ENCODE measurements at regions not wholly inside any gene's neighbourhood (a gene's known extent, or its start where the extent isn't known, plus 50 kb on each side); places are given as distances from the start of the nearest gene placed in this dataset.

DNA sequence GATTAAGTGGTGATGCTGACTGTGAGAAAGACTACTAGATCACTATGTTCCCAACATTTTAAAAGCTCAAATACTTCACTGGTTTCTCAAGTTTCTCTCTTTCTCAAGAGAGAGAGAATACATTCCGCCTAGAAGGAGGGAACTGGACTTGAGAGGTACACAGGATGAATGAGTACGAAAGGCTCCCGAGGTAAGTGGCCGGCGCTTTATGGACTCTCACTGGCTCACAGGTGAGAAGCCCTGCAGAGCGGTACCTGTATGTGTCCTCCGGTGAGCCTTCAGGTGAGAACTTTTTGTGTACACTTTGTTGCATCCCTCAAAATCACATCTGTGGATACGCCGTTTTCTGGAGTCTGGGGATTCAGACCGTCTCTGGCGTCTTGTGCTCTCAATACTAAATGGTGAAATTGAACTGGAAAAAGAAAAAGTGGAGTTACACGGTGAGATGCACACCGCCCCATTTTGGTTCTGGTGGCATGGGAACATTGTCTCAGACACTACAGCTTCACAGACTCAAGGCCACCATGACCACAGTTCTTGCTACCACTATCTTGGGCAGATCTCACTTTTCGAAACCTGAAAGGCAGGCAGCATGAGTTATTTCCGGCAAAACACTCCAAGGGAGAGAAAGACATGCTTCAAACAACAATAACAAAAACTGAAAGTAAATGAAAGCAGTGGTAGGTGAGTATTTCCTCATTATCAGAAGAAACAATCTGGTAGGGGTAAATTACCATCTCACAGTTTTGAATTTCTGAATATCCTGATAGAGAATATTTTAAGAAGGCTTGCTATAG, 418.9 kb downstream of the KLF12 start:
- Mint-ChIP-seq H3K27ac (peak overlapping the region; percentile 80), H3K36me3 (ENCODE audit: low read depth) (peaks cover 26% of the 10 kb centered on the region), H3K4me1 (ENCODE audit: low read depth) (peaks cover 45% of the 10 kb centered on the region), H3K9me3 (no peaks in the 10 kb centered on the region), H3K4me3 (peak overlapping the region; percentile 45), H3K27me3 (no peaks in the 10 kb centered on the region)
- CTCF ChIA-PET: interaction anchor here (0.8 to 1.1 kb wide), 2 partner anchors 1504 kb away, joined by 3 read pairs; no protein-coding TSS in a partner anchor
- ATAC-seq: peak; percentile 77
- DNase-seq: peak; percentile 65
- POLR2A ChIA-PET: no interaction called here
- intact Hi-C loops (cut with micrococcal nuclease): no loop called here
- TF ChIP-seq CTCF (IDR thresholded peaks at IDR 0.05): no peak

DNA sequence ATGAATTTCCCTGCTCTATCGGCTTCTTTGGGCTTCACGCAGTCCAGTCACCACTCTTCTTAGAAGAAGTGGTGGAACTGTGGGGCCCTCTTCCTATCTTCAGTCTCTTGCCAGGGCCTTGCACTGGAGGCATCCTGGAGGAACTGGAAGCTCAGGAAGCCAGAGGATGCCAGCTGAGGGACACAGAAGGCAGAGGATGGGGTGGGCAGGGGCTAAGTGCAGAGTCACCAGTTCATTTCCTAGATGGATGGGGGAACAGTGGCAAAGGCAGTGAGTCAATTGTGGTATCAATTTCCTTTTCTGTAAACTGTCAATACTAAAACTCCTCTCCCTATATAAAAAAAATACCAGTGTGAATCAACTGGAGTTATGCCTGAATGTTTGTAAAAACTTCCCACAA, 419.7 kb downstream of the KLF12 start:
- Mint-ChIP-seq H3K4me3 (no peak overlapping the region), H3K9me3 (no peaks in the 10 kb centered on the region), H3K27ac (peak overlapping the region; percentile 35), H3K27me3 (no peaks in the 10 kb centered on the region), H3K36me3 (ENCODE audit: low read depth) (peaks cover 26% of the 10 kb centered on the region), H3K4me1 (ENCODE audit: low read depth) (peaks cover 45% of the 10 kb centered on the region)
- ATAC-seq: no peak
- POLR2A ChIA-PET: no interaction called here
- intact Hi-C loops (cut with micrococcal nuclease): no loop called here
- TF ChIP-seq CTCF (IDR thresholded peaks at IDR 0.05): no peak
- no peak for DNase-seq
- CTCF ChIA-PET: interaction anchor here (0.8 kb wide), 1 partner anchor 1504 kb away, joined by 3 read pairs; no protein-coding TSS in a partner anchor

GRCh38 chr13:73708393-73708985, 425.7 kb downstream of the KLF12 start:
- peak; percentile 82 for ATAC-seq
- H3K36me3 Mint-ChIP-seq (ENCODE audit: low read depth): peaks cover 16% of the 10 kb centered on the region
- peak; percentile 66 for DNase-seq

DNA sequence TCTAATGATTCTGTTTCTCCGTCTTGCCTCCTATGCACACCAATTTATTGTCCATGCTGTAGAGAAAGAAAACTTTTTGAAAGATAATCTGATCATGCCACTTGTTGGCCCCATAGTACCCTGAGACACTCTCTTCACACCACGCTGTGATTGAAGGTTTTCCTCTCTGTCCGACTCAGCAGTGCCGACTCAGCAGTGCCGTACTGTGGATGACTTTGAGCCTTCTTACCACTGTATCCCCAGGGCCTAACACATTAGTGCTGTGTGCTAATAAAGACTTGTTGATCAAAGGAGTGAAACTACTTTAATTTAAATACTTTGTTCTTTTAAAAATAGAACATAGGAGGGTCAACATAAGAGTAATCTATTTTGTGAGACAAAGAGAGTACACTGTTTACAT, 429.6 kb downstream of the KLF12 start:
- H3K27me3 Mint-ChIP-seq: no peaks in the 10 kb centered on the region
- H3K27ac Mint-ChIP-seq: no peak overlapping the region
- no peaks in the 10 kb centered on the region for H3K9me3 Mint-ChIP-seq
- DNase-seq (no peak), ATAC-seq (no peak)
- TF ChIP-seq CTCF (IDR thresholded peaks at IDR 0.05): no peak
- POLR2A ChIA-PET: no interaction called here
- intact Hi-C loops (cut with micrococcal nuclease): no loop called here
- peaks cover 5% of the 10 kb centered on the region for H3K36me3 Mint-ChIP-seq (ENCODE audit: low read depth)
- H3K4me3 Mint-ChIP-seq: no peak overlapping the region
- peaks cover 23% of the 10 kb centered on the region for H3K4me1 Mint-ChIP-seq (ENCODE audit: low read depth)
- CTCF ChIA-PET: no interaction called here

More at GRCh38 chr13:73708393-73708985, 425.7 kb downstream of the KLF12 start:
- intact Hi-C loops (cut with micrococcal nuclease): loop anchor here (5.0 kb wide), 1 partner anchor 481 kb away; no protein-coding TSS in a partner anchor
- no peaks in the 10 kb centered on the region for H3K9me3 Mint-ChIP-seq
- CTCF ChIA-PET: no interaction called here
- H3K4me3 Mint-ChIP-seq: no peak overlapping the region
- H3K27ac Mint-ChIP-seq: no peak overlapping the region
- TF ChIP-seq CTCF (IDR thresholded peaks at IDR 0.05): peak; percentile 84
- no peaks in the 10 kb centered on the region for H3K27me3 Mint-ChIP-seq
- POLR2A ChIA-PET: no interaction called here
- peaks cover 10% of the 10 kb centered on the region for H3K4me1 Mint-ChIP-seq (ENCODE audit: low read depth)

DNA sequence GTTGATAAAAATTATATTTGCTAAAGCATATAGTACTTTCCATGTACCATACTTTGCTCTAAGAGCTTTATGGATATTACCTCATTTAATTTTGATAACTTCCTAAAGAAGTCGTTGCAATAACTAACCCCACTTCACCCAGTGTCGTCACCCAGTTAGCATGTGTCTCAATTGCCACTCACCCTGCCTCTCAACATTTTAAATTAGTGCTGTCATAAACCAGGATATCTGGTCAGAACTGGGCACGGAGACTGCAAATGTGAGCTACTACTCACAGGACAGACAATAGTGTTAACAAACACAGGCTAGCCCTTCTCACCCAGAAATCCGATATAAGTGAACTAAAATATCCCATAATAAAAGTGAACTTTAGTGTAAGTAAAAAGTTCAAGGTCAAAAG, 430.6 kb downstream of the KLF12 start:
- POLR2A ChIA-PET: interaction anchor here (1.2 kb wide), 1 partner anchor 15 kb away, joined by 3 read pairs; no protein-coding TSS in a partner anchor
- TF ChIP-seq CTCF (IDR thresholded peaks at IDR 0.05): no peak
- H3K27ac Mint-ChIP-seq: no peak overlapping the region
- no peaks in the 10 kb centered on the region for H3K9me3 Mint-ChIP-seq
- peaks cover 5% of the 10 kb centered on the region for H3K36me3 Mint-ChIP-seq (ENCODE audit: low read depth)
- no peak overlapping the region for H3K4me3 Mint-ChIP-seq
- H3K4me1 Mint-ChIP-seq (ENCODE audit: low read depth): peaks cover 30% of the 10 kb centered on the region
- no peaks in the 10 kb centered on the region for H3K27me3 Mint-ChIP-seq
- CTCF ChIA-PET: no interaction called here
- DNase-seq: no peak
- ATAC-seq: no peak
- intact Hi-C loops (cut with micrococcal nuclease): no loop called here
